ENCODE measurements at regions not wholly inside any gene's neighbourhood (a gene's known extent, or its start where the extent isn't known, plus 50 kb on each side); places are given as distances from the start of the nearest gene placed in this dataset.
A peak's percentile ranks its signal among the peaks of the same experiment; 100 is the strongest.

- no peaks in the 10 kb centered on the region for H3K36me3 Mint-ChIP-seq
- Histone ChIP-seq H3K4me2 (no peak overlapping the region), H3K79me2 (ENCODE audit: low read depth) (no peaks in the 10 kb centered on the region), H3K4me1 (no peaks in the 10 kb centered on the region), H3K36me3 (no peaks in the 10 kb centered on the region), H3K27me3 (no peaks in the 10 kb centered on the region), H3K9me3 (ENCODE audit: low read depth) (peaks cover 15% of the 10 kb centered on the region), H3K9ac (no peak overlapping the region), H2AFZ (replicated peaks) (no peak overlapping the region), H3K4me3 (no peak overlapping the region), H3F3A (ENCODE audit: low read depth) (no peaks in the 10 kb centered on the region), H4K20me1 (ENCODE audit: low read depth) (no peaks in the 10 kb centered on the region), H3K27ac (no peak overlapping the region)
- H3K27me3 Mint-ChIP-seq (ENCODE audit: insufficient read depth, low read depth): no peaks in the 10 kb centered on the region
- H3K4me1 Mint-ChIP-seq: no peaks in the 10 kb centered on the region
- H3K9me3 Mint-ChIP-seq: peaks cover 5% of the 10 kb centered on the region
- H3K27ac Mint-ChIP-seq: no peak overlapping the region
- no peak for TF ChIP-seq EZH2phosphoT487 (IDR thresholded peaks at IDR 0.05)
- H3K4me3 Mint-ChIP-seq: no peak overlapping the region
- no peak for DNase-seq (ENCODE audit: low spot score)
Measured at GRCh38 chr4:101708293-101709039, 82.1 kb upstream of the BANK1 start.

GRCh38 chr4:101707596-101707995 lies 82.9 kb upstream of the BANK1 start:
- H2AFZ ChIP-seq (replicated peaks): no peak overlapping the region
- Mint-ChIP-seq H3K27ac (no peak overlapping the region), H3K36me3 (no peaks in the 10 kb centered on the region), H3K27me3 (ENCODE audit: insufficient read depth, low read depth) (no peaks in the 10 kb centered on the region), H3K4me1 (no peaks in the 10 kb centered on the region), H3K9me3 (peaks cover 5% of the 10 kb centered on the region), H3K4me3 (no peak overlapping the region)
- DNase-seq (ENCODE audit: low spot score): no peak
- peaks cover 15% of the 10 kb centered on the region for H3K9me3 ChIP-seq (ENCODE audit: low read depth)
- no peaks in the 10 kb centered on the region for H3K27me3 ChIP-seq
- no peak for TF ChIP-seq EZH2phosphoT487 (IDR thresholded peaks at IDR 0.05)
- no peak for TF ChIP-seq EZH2 (IDR thresholded peaks at IDR 0.05)
- TF ChIP-seq CTCF (IDR thresholded peaks at IDR 0.05): no peak
- peaks cover 1% of the 10 kb centered on the region for H3K4me1 ChIP-seq
- H3F3A ChIP-seq (ENCODE audit: low read depth): no peaks in the 10 kb centered on the region
- H3K4me3 ChIP-seq: no peak overlapping the region
- no peak overlapping the region for H3K4me2 ChIP-seq
- H3K27ac ChIP-seq: no peak overlapping the region
- no peaks in the 10 kb centered on the region for H4K20me1 ChIP-seq (ENCODE audit: low read depth)
- H3K9ac ChIP-seq: no peak overlapping the region
- H3K79me2 ChIP-seq (ENCODE audit: low read depth): no peaks in the 10 kb centered on the region
- no peaks in the 10 kb centered on the region for H3K36me3 ChIP-seq

- DNase-seq (ENCODE audit: low spot score): no peak
- no peak overlapping the region for H3K9ac ChIP-seq
- no peak overlapping the region for H2AFZ ChIP-seq (replicated peaks)
- H3K27ac Mint-ChIP-seq: no peak overlapping the region
- peaks cover 5% of the 10 kb centered on the region for H3K9me3 Mint-ChIP-seq
- H3K27ac ChIP-seq: no peak overlapping the region
- H3K9me3 ChIP-seq (ENCODE audit: low read depth): peaks cover 15% of the 10 kb centered on the region
- peaks cover 11% of the 10 kb centered on the region for H3K4me1 ChIP-seq
- H3K4me3 Mint-ChIP-seq: no peak overlapping the region
- TF ChIP-seq EZH2 (IDR thresholded peaks at IDR 0.05) (no peak), EZH2phosphoT487 (IDR thresholded peaks at IDR 0.05) (no peak), CTCF (IDR thresholded peaks at IDR 0.05) (no peak)
- H3K4me3 ChIP-seq: no peak overlapping the region
- H3K27me3 Mint-ChIP-seq (ENCODE audit: insufficient read depth, low read depth): no peaks in the 10 kb centered on the region
- peaks cover 7% of the 10 kb centered on the region for H3F3A ChIP-seq (ENCODE audit: low read depth)
- H3K36me3 Mint-ChIP-seq: no peaks in the 10 kb centered on the region
- peaks cover 5% of the 10 kb centered on the region for H3K4me1 Mint-ChIP-seq
- H3K79me2 ChIP-seq (ENCODE audit: low read depth): no peaks in the 10 kb centered on the region
- H3K4me2 ChIP-seq: no peak overlapping the region
- no peaks in the 10 kb centered on the region for H3K36me3 ChIP-seq
- H3K27me3 ChIP-seq: no peaks in the 10 kb centered on the region
- H4K20me1 ChIP-seq (ENCODE audit: low read depth): no peaks in the 10 kb centered on the region
Measured at GRCh38 chr4:101706535-101707057, 83.9 kb upstream of the BANK1 start.

- peak overlapping the region; percentile 25 for H3K4me2 ChIP-seq
Measured at GRCh38 chr4:101701551-101701950, 89.0 kb upstream of the BANK1 start.

More at GRCh38 chr4:101701551-101701950, 89.0 kb upstream of the BANK1 start:
- peaks cover 13% of the 10 kb centered on the region for H3F3A ChIP-seq (ENCODE audit: low read depth)
- no peaks in the 10 kb centered on the region for H4K20me1 ChIP-seq (ENCODE audit: low read depth)
- H3K27me3 Mint-ChIP-seq (ENCODE audit: insufficient read depth, low read depth): no peaks in the 10 kb centered on the region
- no peak overlapping the region for H3K4me3 Mint-ChIP-seq
- no peak overlapping the region for H2AFZ ChIP-seq (replicated peaks)
- H3K36me3 ChIP-seq: no peaks in the 10 kb centered on the region
- no peak overlapping the region for H3K9ac ChIP-seq
- no peak overlapping the region for H3K27ac Mint-ChIP-seq
- no peak overlapping the region for H3K27ac ChIP-seq
- peaks cover 31% of the 10 kb centered on the region for H3K4me1 ChIP-seq
- peaks cover 11% of the 10 kb centered on the region for H3K9me3 ChIP-seq (ENCODE audit: low read depth)
- no peaks in the 10 kb centered on the region for H3K27me3 ChIP-seq
- H3K79me2 ChIP-seq (ENCODE audit: low read depth): no peaks in the 10 kb centered on the region
- DNase-seq (ENCODE audit: low spot score): peak; percentile 33
- no peaks in the 10 kb centered on the region for H3K36me3 Mint-ChIP-seq
- peaks cover 14% of the 10 kb centered on the region for H3K4me1 Mint-ChIP-seq
- no peak overlapping the region for H3K4me3 ChIP-seq
- TF ChIP-seq CTCF (IDR thresholded peaks at IDR 0.05) (no peak), EZH2phosphoT487 (IDR thresholded peaks at IDR 0.05) (no peak), EZH2 (IDR thresholded peaks at IDR 0.05) (no peak)
- peaks cover 2% of the 10 kb centered on the region for H3K9me3 Mint-ChIP-seq
